ENCODE measurements at regions not wholly inside any gene's neighbourhood (a gene's known extent, or its start where the extent isn't known, plus 50 kb on each side); places are given as distances from the start of the nearest gene placed in this dataset.

GRCh38 chr2:220669324-220669723, 902.8 kb downstream of the EPHA4 start:
- H3K27me3 ChIP-seq (ENCODE audit: control insufficient read depth in 1 of 2, insufficient read depth in 2 of 2, low read length in 2 of 2) = no peaks in the 10 kb centered on the region
- no peak overlapping the region for H3K27ac ChIP-seq (ENCODE audit: extremely low read length, insufficient read depth, low read length)
- ChIA-PET CTCF (ENCODE audit: low intra/inter-chr PET ratio, low total read pairs) (no interaction called here), POLR2A (no interaction called here)
- 3% methylated on average over 4 of the region's 4 CpGs for WGBS (ENCODE audit: low lambda C conversion rate)
- DNase-seq (ENCODE audit: low spot score) (no peak), ATAC-seq (no peak), FAIRE-seq (no peak)
- H3K9me3 ChIP-seq (ENCODE audit: low read length) = peaks cover 14% of the 10 kb centered on the region
- BruUV-seq (replicated peaks) = no TSS peak
- H3K9ac ChIP-seq (ENCODE audit: insufficient read depth, low read depth, low read length) = no peak overlapping the region
- no peaks in the 10 kb centered on the region for H3K36me3 ChIP-seq (replicated peaks in 1 of 2; ENCODE audit: control insufficient read depth in 1 of 2, insufficient read depth in 2 of 2, low read length in 2 of 2)
- no peak overlapping the region for H3K4me2 ChIP-seq (ENCODE audit: low read depth, low read length)
- H3K79me2 ChIP-seq (ENCODE audit: insufficient read depth, low read length) = no peaks in the 10 kb centered on the region
- H4K20me1 ChIP-seq (ENCODE audit: insufficient read depth, low read length) = no peaks in the 10 kb centered on the region
- H2AFZ ChIP-seq (ENCODE audit: low read length) = no peak overlapping the region
- no peak for TF ChIP-seq ZNF350 (CRISPR knock-in tag; IDR thresholded peaks at IDR 0.05; ENCODE audit: borderline replicate concordance, low read depth)
- TF ChIP-seq SOX5 (CRISPR knock-in tag; IDR thresholded peaks at IDR 0.05; ENCODE audit: borderline replicate concordance) = no peak
- TF ChIP-seq ZNF674 (CRISPR knock-in tag; IDR thresholded peaks at IDR 0.05; ENCODE audit: low read depth) = no peak
- TF ChIP-seq ETV6 (CRISPR knock-in tag; conservative IDR thresholded peaks at IDR 0.05) = no peak
- TF ChIP-seq ZNF790 (CRISPR knock-in tag; IDR thresholded peaks at IDR 0.05; ENCODE audit: borderline replicate concordance) = no peak
- TF ChIP-seq KDM5B (CRISPR knock-in tag; IDR thresholded peaks at IDR 0.05; ENCODE audit: borderline replicate concordance) = no peak
- TF ChIP-seq TFDP1 (CRISPR knock-in tag; IDR thresholded peaks at IDR 0.05; ENCODE audit: borderline replicate concordance) = no peak
- no peak for TF ChIP-seq ZNF207 (IDR thresholded peaks at IDR 0.05; ENCODE audit: borderline replicate concordance)
- no peak for TF ChIP-seq ELF1 (CRISPR knock-in tag; IDR thresholded peaks at IDR 0.05)
- TF ChIP-seq ZNF503 (CRISPR knock-in tag; IDR thresholded peaks at IDR 0.05) = no peak
- no peak for TF ChIP-seq ZNF558 (CRISPR knock-in tag; IDR thresholded peaks at IDR 0.05; ENCODE audit: borderline replicate concordance)
- no peak for TF ChIP-seq ZFY (CRISPR knock-in tag; IDR thresholded peaks at IDR 0.05)
- intact Hi-C loops (cut with micrococcal nuclease; ENCODE audit: unreplicated experiment) (no loop called here), in situ Hi-C loops (cut with HindIII; ENCODE audit: extremely low pct_ligation_motif_present, low pct_unique_long_range_greater_than_20kb) (no loop called here)
- no peaks in the 10 kb centered on the region for H3K4me1 ChIP-seq (ENCODE audit: insufficient read depth, low read length)
- H3K4me3 ChIP-seq (replicated peaks in 1 of 3; ENCODE audit: insufficient read depth in 1 of 3, low read depth in 2 of 3, low read length in 3 of 3) = no peak overlapping the region
